K562 (cell line): ENCODE measurements at regions not wholly inside any gene's neighbourhood (a gene's known extent, or its start where the extent isn't known, plus 50 kb on each side); places are given as distances from the start of the nearest gene placed in this dataset.

Source experiments
- ATAC-seq: fragments of 200-7000 bp; cut with Tn5 transposase; 3 replicates; pipeline ENCODE4 v1.9.1; 2020; ENCODE audit warnings: moderate library complexity
- BruUV-seq: library from RNA; stranded (reverse); fragments of 400-500 nt; replicated peaks from 2 replicates; lab custom pipeline; 2021; lab: Mats Ljungman, UMichigan
- CTCF ChIA-PET: fragments of 300-600 bp; formaldehyde crosslinking; extraction: SDS; loops from one replicate; lab custom pipeline; 2021; ENCODE audit warnings: low intra/inter-chr PET ratio; lab: Yijun Ruan, JAX
- POLR2A ChIA-PET: fragments of 300-600, 350-650 bp; sonication (Branson Sonifier 250); formaldehyde crosslinking; extraction: SDS; loops from one replicate; lab custom pipeline; 2021; ENCODE audit warnings: antibody characterized with exemption, inconsistent platforms; lab: Yijun Ruan, JAX
- DNase-seq, 4 experiments: peaks; one replicate each; pipeline versions ENCODE4 v3.0.0 to v3.0.0-alpha.2; 2011 to 2018; ENCODE audit warnings: low spot score in 3 of 4, mixed read lengths in 3 of 4; ENCODE audit errors: extremely low read depth in 1 of 4
- FAIRE-seq: peaks from 2 replicates; lab custom pipeline; 2011; peaks lifted over from hg19 to GRCh38; lab: Jason Lieb, UNC
- H2AFZ ChIP-seq: 2 replicates; pipeline ENCODE4 v1.6.0; 2011; ENCODE audit warnings: low read depth, low read length, control low read depth, inconsistent platforms
- H3K27ac ChIP-seq: fragments of 200-600 bp; 3 replicates; pipeline ENCODE4 v1.8.0; 2011; ENCODE audit warnings: low read depth, mild to moderate bottlenecking, control low read depth, inconsistent platforms, low read length, moderate library complexity, mixed read lengths; ENCODE audit errors: extremely low read depth
- H3K27me3 ChIP-seq, 2 experiments: fragments of 300-600 bp in 1 of 2; 2 replicates in 1 of 2; 3 replicates in 1 of 2; pipeline versions ENCODE4 v1.6.0 to v1.8.0; 2011; ENCODE audit warnings: inconsistent platforms in 2 of 2, low read length in 2 of 2, mild to moderate bottlenecking in 1 of 2, mixed read lengths in 1 of 2, moderate library complexity in 1 of 2; ENCODE audit not compliant: control insufficient read depth in 2 of 2, insufficient read depth in 2 of 2
- H3K36me3 ChIP-seq: fragments of 300-600 bp; 3 replicates; pipeline ENCODE4 v1.8.0; 2011; ENCODE audit warnings: mild to moderate bottlenecking, low read length, inconsistent platforms; ENCODE audit not compliant: control insufficient read depth, insufficient read depth
- H3K4me1 ChIP-seq, 2 experiments: fragments of 200-600 bp in 1 of 2; replicated peaks in 1 of 2; 2 replicates in 1 of 2; 3 replicates in 1 of 2; pipeline versions ENCODE4 v1.5.1 to v1.8.0; 2011; ENCODE audit warnings: inconsistent platforms in 2 of 2, low read length in 2 of 2, mild to moderate bottlenecking in 1 of 2, mixed read lengths in 1 of 2, moderate library complexity in 1 of 2; ENCODE audit not compliant: control insufficient read depth in 2 of 2, insufficient read depth in 2 of 2
- H3K4me2 ChIP-seq: 2 replicates; pipeline ENCODE4 v1.6.1; 2011; ENCODE audit warnings: low read length, control low read depth, inconsistent platforms, mixed read lengths; ENCODE audit not compliant: insufficient read depth
- H3K4me3 ChIP-seq: fragments of 200-600 bp; sonication (generic), shearing (Covaris generic); 2 replicates; pipeline ENCODE4 v1.5.1; 2016; ENCODE audit warnings: control low read depth, inconsistent platforms
- H3K79me2 ChIP-seq: fragments of 200-600 bp; 3 replicates; pipeline ENCODE4 v1.8.0; 2011; ENCODE audit warnings: low read length, inconsistent platforms; ENCODE audit not compliant: control insufficient read depth, insufficient read depth
- H3K9ac ChIP-seq, 2 experiments: 2 replicates each; pipeline versions ENCODE4 v1.6.0 to v1.6.1; 2011; ENCODE audit warnings: low read depth in 2 of 2, low read length in 2 of 2, control low read depth in 1 of 2, inconsistent platforms in 1 of 2, mild to moderate bottlenecking in 1 of 2, mixed read lengths in 1 of 2; ENCODE audit not compliant: insufficient read depth in 1 of 2
- H3K9me1 ChIP-seq: one replicate; pipeline ENCODE4 v1.6.0; 2011; ENCODE audit warnings: inconsistent platforms, mild to moderate bottlenecking, low read length, moderate library complexity; ENCODE audit not compliant: control insufficient read depth, insufficient read depth
- H3K9me3 ChIP-seq: replicated peaks from 2 replicates; pipeline ENCODE4 v1.5.1; 2011; ENCODE audit warnings: low read depth, low read length, inconsistent platforms; ENCODE audit not compliant: control insufficient read depth, insufficient read depth
- H4K20me1 ChIP-seq: replicated peaks from 2 replicates; pipeline ENCODE4 v1.6.1; 2011; ENCODE audit warnings: low read length, inconsistent platforms, mixed read lengths; ENCODE audit not compliant: control insufficient read depth, insufficient read depth
- BCOR ChIP-seq: fragments of 450-650 bp; IDR thresholded peaks from 2 replicates; pipeline ENCODE4 v1.6.1; 2016
- ETS2 ChIP-seq: IDR thresholded peaks from 2 replicates; pipeline ENCODE4 v1.6.1; 2016; ENCODE audit warnings: borderline replicate concordance, missing genetic modification characterization, mild to moderate bottlenecking, moderate library complexity, missing compliant biosample characterization; ENCODE audit not compliant: poor library complexity, severe bottlenecking
- IFI16 ChIP-seq: fragments of 250-450 bp; sonication (Bioruptor Pico); IDR thresholded peaks from 2 replicates; pipeline ENCODE4 v2.1.2; 2022; ENCODE audit warnings: mild to moderate bottlenecking, inconsistent platforms
- KLF10 ChIP-seq: fragments of 250-450 bp; sonication (Bioruptor Pico); IDR thresholded peaks from 2 replicates; pipeline ENCODE4 v1.6.1; 2021; ENCODE audit warnings: matching md5 sums
- NEUROD1 ChIP-seq: fragments of 150-350 bp; IDR thresholded peaks from 2 replicates; pipeline ENCODE4 v1.6.1; 2014; ENCODE audit warnings: borderline replicate concordance, low read length, low read depth; ENCODE audit not compliant: partially characterized antibody
- NFXL1 ChIP-seq: fragments of 450-650 bp; formaldehyde crosslinking; IDR thresholded peaks from 2 replicates; pipeline ENCODE4 v1.4.0; 2021; ENCODE audit warnings: mild to moderate bottlenecking
- NRF1 ChIP-seq, 2 experiments: fragments of 450-650 bp; IDR thresholded peaks in 1 of 2; conservative IDR thresholded peaks in 1 of 2; 2 replicates each; pipeline ENCODE4 v1.6.1; 2014; ENCODE audit warnings: mild to moderate bottlenecking in 2 of 2
- POLR2AphosphoS2 ChIP-seq: IDR thresholded peaks from 2 replicates; pipeline ENCODE4 v1.6.1; 2012; ENCODE audit warnings: low read length, improper control_type of control experiment
- RBBP5 ChIP-seq: fragments of 200-600 bp; sonication (generic); IDR thresholded peaks from 2 replicates; pipeline ENCODE4 v1.6.1; 2012; ENCODE audit warnings: borderline replicate concordance, mild to moderate bottlenecking, low read length, control low read depth, inconsistent platforms; ENCODE audit not compliant: insufficient read depth, poor library complexity, severe bottlenecking
- RBM39 ChIP-seq: fragments of 200-400 bp; formaldehyde crosslinking; optimal IDR thresholded peaks from 2 replicates; pipeline ENCODE3; 2018; ENCODE audit warnings: low read depth, low read length
- SLC30A9 ChIP-seq: fragments of 250-450 bp; sonication (Bioruptor Pico); IDR thresholded peaks from 2 replicates; pipeline ENCODE4 v1.8.0; 2022; ENCODE audit warnings: mild to moderate bottlenecking, moderate library complexity
- TEAD4 ChIP-seq, 2 experiments: sonication (generic) in 1 of 2; formaldehyde crosslinking in 1 of 2; IDR thresholded peaks; 2 replicates each; pipeline versions ENCODE4 v1.6.1 to v1.8.0; 2012 to 2022; ENCODE audit warnings: borderline replicate concordance in 1 of 2, inconsistent platforms in 1 of 2, low read length in 1 of 2, mild to moderate bottlenecking in 1 of 2, missing genetic modification reagents in 1 of 2
- TRIM24 ChIP-seq, 2 experiments: fragments of 450-650 bp; IDR thresholded peaks; 2 replicates each; pipeline ENCODE4 v1.6.1; 2016
- ZNF444 ChIP-seq: fragments of 250-450 bp; sonication (Bioruptor Pico); IDR thresholded peaks from 2 replicates; pipeline ENCODE4 v1.4.0; 2020; ENCODE audit warnings: mild to moderate bottlenecking, moderate library complexity
- WGBS: fragments of 100-300 bp; shearing (Covaris generic); methylation state at CpG from one replicate; pipeline ENCODE4 v1.1.6; 2016; ENCODE audit warnings: low coverage, mixed read lengths; ENCODE audit not compliant: insufficient coverage; ENCODE audit errors: missing lambda C conversion rate; 5-methylcytosine and 5-hydroxymethylcytosine counted together
- in situ Hi-C: fragments of 300-500 bp; cut with MboI; formaldehyde crosslinking; loops from 4 replicates; pipeline ENCODE4 v1.15.0; 2018; ENCODE audit warnings: inconsistent platforms, mixed read lengths
- intact Hi-C: fragments of 100-400 bp; cut with micrococcal nuclease; formaldehyde crosslinking; loops from 2 replicates; pipeline ENCODE4 v1.14.2; 2022
- TF ChIP-seq, protein P1 (sequence below): fragments of 450-650 bp; formaldehyde crosslinking; IDR thresholded peaks from 2 replicates; pipeline ENCODE4 v1.4.0; 2022; ENCODE audit warnings: missing genetic modification characterization
- TF ChIP-seq, protein P2 (sequence below): sonication (generic); formaldehyde crosslinking; IDR thresholded peaks from 2 replicates; pipeline ENCODE4 v1.8.1; 2023; ENCODE audit warnings: mild to moderate bottlenecking, missing genetic modification reagents, moderate library complexity
- TF ChIP-seq, protein P3 (sequence below): fragments of 450-650 bp; IDR thresholded peaks from 2 replicates; pipeline ENCODE4 v1.6.1; 2016; ENCODE audit warnings: mild to moderate bottlenecking
- TF ChIP-seq, protein P4 (sequence below): fragments of 250-450 bp; sonication (Bioruptor Pico); IDR thresholded peaks from 2 replicates; pipeline ENCODE4 v1.5.0; 2020; ENCODE audit warnings: mild to moderate bottlenecking

DNA sequence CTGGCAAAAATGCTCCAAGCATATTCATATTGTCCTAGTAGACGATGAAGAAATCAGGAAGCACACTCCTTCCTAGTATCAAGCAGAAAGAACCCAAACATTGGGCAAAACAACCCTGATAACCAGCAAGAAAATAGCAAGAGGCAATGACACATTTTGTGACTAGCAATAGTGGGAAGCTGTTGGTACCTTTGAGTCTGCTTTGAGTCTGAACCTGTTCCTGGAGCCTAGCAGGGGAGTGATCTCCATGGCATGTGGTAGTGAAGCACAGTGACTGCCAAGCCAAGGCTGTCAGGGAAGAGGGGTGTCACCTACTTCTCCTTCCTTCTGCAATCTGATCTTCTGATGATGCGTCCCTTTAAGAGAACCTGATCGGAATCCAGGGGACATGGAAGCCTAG, 533.9 kb downstream of the VRK1 start:
- ATAC-seq = no peak
- POLR2A ChIA-PET = interaction anchor here (0.6 kb wide), 1 partner anchor 33 kb away, joined by 3 read pairs; no protein-coding TSS in a partner anchor
- FAIRE-seq = no peak
- TF ChIP-seq NFXL1 (CRISPR knock-in tag) (no peak), RBM39 (no peak), KLF10 (no peak), POLR2AphosphoS2 (no peak), IFI16 (CRISPR knock-in tag) (no peak), TEAD4 (IDR thresholded peaks at IDR 0.05; ENCODE audit: low read length) (no peak), TEAD4 (CRISPR knock-in tag; IDR thresholded peaks at IDR 0.05; ENCODE audit: borderline replicate concordance) (no peak), TRIM24 (IDR thresholded peaks at IDR 0.05) (no peak), ETS2 (tag) (no peak), SLC30A9 (no peak), BCOR (no peak), NRF1 (conservative IDR thresholded peaks at IDR 0.05 in 1 of 2, IDR thresholded peaks at IDR 0.05 in 1 of 2) (no peak), NEUROD1 (no peak), ZNF444 (CRISPR knock-in tag) (no peak), RBBP5 (no peak)
- TF ChIP-seq, protein P1, sequence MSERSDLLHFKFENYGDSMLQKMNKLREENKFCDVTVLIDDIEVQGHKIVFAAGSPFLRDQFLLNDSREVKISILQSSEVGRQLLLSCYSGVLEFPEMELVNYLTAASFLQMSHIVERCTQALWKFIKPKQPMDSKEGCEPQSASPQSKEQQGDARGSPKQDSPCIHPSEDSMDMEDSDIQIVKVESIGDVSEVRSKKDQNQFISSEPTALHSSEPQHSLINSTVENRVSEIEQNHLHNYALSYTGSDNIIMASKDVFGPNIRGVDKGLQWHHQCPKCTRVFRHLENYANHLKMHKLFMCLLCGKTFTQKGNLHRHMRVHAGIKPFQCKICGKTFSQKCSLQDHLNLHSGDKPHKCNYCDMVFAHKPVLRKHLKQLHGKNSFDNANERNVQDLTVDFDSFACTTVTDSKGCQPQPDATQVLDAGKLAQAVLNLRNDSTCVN (CRISPR knock-in tag) = no peak
- TF ChIP-seq, protein P2, sequence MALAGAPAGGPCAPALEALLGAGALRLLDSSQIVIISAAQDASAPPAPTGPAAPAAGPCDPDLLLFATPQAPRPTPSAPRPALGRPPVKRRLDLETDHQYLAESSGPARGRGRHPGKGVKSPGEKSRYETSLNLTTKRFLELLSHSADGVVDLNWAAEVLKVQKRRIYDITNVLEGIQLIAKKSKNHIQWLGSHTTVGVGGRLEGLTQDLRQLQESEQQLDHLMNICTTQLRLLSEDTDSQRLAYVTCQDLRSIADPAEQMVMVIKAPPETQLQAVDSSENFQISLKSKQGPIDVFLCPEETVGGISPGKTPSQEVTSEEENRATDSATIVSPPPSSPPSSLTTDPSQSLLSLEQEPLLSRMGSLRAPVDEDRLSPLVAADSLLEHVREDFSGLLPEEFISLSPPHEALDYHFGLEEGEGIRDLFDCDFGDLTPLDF (CRISPR knock-in tag) = no peak
- TF ChIP-seq, protein P3, sequence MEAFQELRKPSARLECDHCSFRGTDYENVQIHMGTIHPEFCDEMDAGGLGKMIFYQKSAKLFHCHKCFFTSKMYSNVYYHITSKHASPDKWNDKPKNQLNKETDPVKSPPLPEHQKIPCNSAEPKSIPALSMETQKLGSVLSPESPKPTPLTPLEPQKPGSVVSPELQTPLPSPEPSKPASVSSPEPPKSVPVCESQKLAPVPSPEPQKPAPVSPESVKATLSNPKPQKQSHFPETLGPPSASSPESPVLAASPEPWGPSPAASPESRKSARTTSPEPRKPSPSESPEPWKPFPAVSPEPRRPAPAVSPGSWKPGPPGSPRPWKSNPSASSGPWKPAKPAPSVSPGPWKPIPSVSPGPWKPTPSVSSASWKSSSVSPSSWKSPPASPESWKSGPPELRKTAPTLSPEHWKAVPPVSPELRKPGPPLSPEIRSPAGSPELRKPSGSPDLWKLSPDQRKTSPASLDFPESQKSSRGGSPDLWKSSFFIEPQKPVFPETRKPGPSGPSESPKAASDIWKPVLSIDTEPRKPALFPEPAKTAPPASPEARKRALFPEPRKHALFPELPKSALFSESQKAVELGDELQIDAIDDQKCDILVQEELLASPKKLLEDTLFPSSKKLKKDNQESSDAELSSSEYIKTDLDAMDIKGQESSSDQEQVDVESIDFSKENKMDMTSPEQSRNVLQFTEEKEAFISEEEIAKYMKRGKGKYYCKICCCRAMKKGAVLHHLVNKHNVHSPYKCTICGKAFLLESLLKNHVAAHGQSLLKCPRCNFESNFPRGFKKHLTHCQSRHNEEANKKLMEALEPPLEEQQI = no peak
- TF ChIP-seq, protein P4, sequence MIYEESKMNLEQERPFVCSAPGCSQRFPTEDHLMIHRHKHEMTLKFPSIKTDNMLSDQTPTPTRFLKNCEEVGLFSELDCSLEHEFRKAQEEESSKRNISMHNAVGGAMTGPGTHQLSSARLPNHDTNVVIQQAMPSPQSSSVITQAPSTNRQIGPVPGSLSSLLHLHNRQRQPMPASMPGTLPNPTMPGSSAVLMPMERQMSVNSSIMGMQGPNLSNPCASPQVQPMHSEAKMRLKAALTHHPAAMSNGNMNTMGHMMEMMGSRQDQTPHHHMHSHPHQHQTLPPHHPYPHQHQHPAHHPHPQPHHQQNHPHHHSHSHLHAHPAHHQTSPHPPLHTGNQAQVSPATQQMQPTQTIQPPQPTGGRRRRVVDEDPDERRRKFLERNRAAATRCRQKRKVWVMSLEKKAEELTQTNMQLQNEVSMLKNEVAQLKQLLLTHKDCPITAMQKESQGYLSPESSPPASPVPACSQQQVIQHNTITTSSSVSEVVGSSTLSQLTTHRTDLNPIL (CRISPR knock-in tag) = no peak

More for the DNA sequence above, 533.9 kb downstream of the VRK1 start:
- no peak overlapping the region for H3K4me3 ChIP-seq
- no peaks in the 10 kb centered on the region for H3K27me3 ChIP-seq
- H3K9me1 ChIP-seq = no peaks in the 10 kb centered on the region
- CTCF ChIA-PET = no interaction called here
- H3K9ac ChIP-seq = no peak overlapping the region
- no peaks in the 10 kb centered on the region for H3K4me1 ChIP-seq
- H4K20me1 ChIP-seq = no peaks in the 10 kb centered on the region
- no peaks in the 10 kb centered on the region for H3K36me3 ChIP-seq
- H3K4me2 ChIP-seq = no peak overlapping the region
- BruUV-seq = no TSS peak
- H3K9me3 ChIP-seq = no peaks in the 10 kb centered on the region
- WGBS = 0% methylated on average over 3 of the region's 3 CpGs
- no peak for DNase-seq
- in situ Hi-C loops = no loop called here
- H2AFZ ChIP-seq = no peak overlapping the region
- no peaks in the 10 kb centered on the region for H3K79me2 ChIP-seq
- H3K27ac ChIP-seq = no peak overlapping the region
- intact Hi-C loops = no loop called here
